ENCODE measurements at regions not wholly inside any gene's neighbourhood (a gene's known extent, or its start where the extent isn't known, plus 50 kb on each side); places are given as distances from the start of the nearest gene placed in this dataset.

DNA sequence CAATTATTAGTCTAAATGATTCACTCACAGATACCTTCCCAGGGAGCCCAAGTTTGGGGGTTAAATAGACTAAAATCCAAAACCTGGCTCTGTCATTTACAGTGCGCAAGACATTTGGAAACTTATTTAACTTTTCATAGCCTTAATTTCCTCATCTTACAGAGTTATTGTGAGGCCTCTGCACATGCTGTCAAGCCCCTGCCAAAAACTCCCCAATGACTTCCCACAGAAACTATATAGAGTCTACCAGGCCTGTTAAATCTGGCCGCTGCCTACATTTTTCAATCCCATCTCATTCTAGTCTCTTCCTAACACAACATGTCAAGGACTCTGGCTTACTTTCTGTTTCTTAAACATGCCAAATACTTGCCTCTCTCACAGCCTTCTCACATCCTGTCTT, 412.5 kb downstream of the ELAVL2 start:
- TF ChIP-seq, protein P1, sequence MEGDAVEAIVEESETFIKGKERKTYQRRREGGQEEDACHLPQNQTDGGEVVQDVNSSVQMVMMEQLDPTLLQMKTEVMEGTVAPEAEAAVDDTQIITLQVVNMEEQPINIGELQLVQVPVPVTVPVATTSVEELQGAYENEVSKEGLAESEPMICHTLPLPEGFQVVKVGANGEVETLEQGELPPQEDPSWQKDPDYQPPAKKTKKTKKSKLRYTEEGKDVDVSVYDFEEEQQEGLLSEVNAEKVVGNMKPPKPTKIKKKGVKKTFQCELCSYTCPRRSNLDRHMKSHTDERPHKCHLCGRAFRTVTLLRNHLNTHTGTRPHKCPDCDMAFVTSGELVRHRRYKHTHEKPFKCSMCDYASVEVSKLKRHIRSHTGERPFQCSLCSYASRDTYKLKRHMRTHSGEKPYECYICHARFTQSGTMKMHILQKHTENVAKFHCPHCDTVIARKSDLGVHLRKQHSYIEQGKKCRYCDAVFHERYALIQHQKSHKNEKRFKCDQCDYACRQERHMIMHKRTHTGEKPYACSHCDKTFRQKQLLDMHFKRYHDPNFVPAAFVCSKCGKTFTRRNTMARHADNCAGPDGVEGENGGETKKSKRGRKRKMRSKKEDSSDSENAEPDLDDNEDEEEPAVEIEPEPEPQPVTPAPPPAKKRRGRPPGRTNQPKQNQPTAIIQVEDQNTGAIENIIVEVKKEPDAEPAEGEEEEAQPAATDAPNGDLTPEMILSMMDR (IDR thresholded peaks at IDR 0.05), result no peak
- no peak for TF ChIP-seq POLR2A (IDR thresholded peaks at IDR 0.05)

Data from prostate gland (tissue), 2 donors.